Karpas-422 (cell line): ENCODE measurements at regions not wholly inside any gene's neighbourhood (a gene's known extent, or its start where the extent isn't known, plus 50 kb on each side); places are given as distances from the start of the nearest gene placed in this dataset.
"Not testable (repeated sequence)": the region's sequence is repeated elsewhere in the genome, so short reads cannot be mapped to it uniquely, and the experiment has no call there.

Experiments
- DNase-seq: peaks from one replicate; pipeline ENCODE4 v3.0.0-alpha.2; 2015
- H2AFZ ChIP-seq: fragments of 200-600 bp; sonication (generic); 2 replicates; pipeline ENCODE4 v1.6.1; 2014; ENCODE audit warnings: antibody characterized with exemption, low read length, mixed read lengths
- H3K27ac ChIP-seq: fragments of 200-600 bp; sonication (generic); 2 replicates; pipeline ENCODE4 v1.5.1; 2014; ENCODE audit warnings: mild to moderate bottlenecking, low read length, moderate library complexity
- H3K27me3 ChIP-seq: fragments of 200-600 bp; sonication (generic); 2 replicates; pipeline ENCODE4 v1.6.1; 2014; ENCODE audit warnings: low read length, mixed read lengths
- H3K36me3 ChIP-seq: fragments of 200-600 bp; sonication (generic); 2 replicates; pipeline ENCODE4 v1.6.1; 2014; ENCODE audit warnings: low read length, mixed read lengths; ENCODE audit not compliant: insufficient read depth
- H3K4me1 ChIP-seq: fragments of 200-600 bp; sonication (generic); 2 replicates; pipeline ENCODE4 v1.6.1; 2014; ENCODE audit warnings: mild to moderate bottlenecking, low read length, mixed read lengths
- H3K4me2 ChIP-seq: fragments of 200-600 bp; sonication (generic); 2 replicates; pipeline ENCODE4 v1.6.1; 2014; ENCODE audit warnings: low read length, low read depth, mild to moderate bottlenecking; ENCODE audit not compliant: poor library complexity, severe bottlenecking
- H3K4me3 ChIP-seq: fragments of 200-600 bp; sonication (generic); 2 replicates; pipeline ENCODE4 v1.5.1; 2014; ENCODE audit warnings: mild to moderate bottlenecking, antibody characterized with exemption, low read length, mixed read lengths
- H3K79me2 ChIP-seq: fragments of 200-600 bp; sonication (generic); 2 replicates; pipeline ENCODE4 v1.6.1; 2014; ENCODE audit warnings: mild to moderate bottlenecking, low read length, mixed read lengths
- H3K9ac ChIP-seq: fragments of 200-600 bp; sonication (generic); 2 replicates; pipeline ENCODE4 v1.6.0; 2014; ENCODE audit warnings: low read length
- H3K9me2 ChIP-seq: fragments of 200-600 bp; sonication (generic), shearing (Covaris generic); replicated peaks from 2 replicates; pipeline ENCODE4 v1.6.0; 2014; ENCODE audit warnings: mild to moderate bottlenecking, low read length, moderate library complexity; ENCODE audit not compliant: insufficient read depth
- H3K9me3 ChIP-seq: fragments of 300-700, 200-600 bp; sonication (generic); 2 replicates; pipeline ENCODE4 v1.6.1; 2014; ENCODE audit warnings: low read length, mixed read lengths
- H4K20me1 ChIP-seq: fragments of 200-600 bp; sonication (generic); 2 replicates; pipeline ENCODE4 v1.6.1; 2014; ENCODE audit warnings: mild to moderate bottlenecking, antibody characterized with exemption, low read length, low read depth; ENCODE audit not compliant: insufficient read depth

- Histone ChIP-seq H3K27me3 (no peaks in the 10 kb centered on the region), H3K4me2 (no peak overlapping the region), H3K36me3 (no peaks in the 10 kb centered on the region), H3K4me1 (peaks cover 28% of the 10 kb centered on the region), H4K20me1 (no peaks in the 10 kb centered on the region), H3K9me3 (no peaks in the 10 kb centered on the region), H3K4me3 (no peak overlapping the region), H3K27ac (no peak overlapping the region), H2AFZ (0 out of 2 replicates have a peak overlapping the region, but pooled peaks have one; percentile 26), H3K9ac (no peak overlapping the region), H3K9me2 (no peaks in the 10 kb centered on the region), H3K79me2 (no peaks in the 10 kb centered on the region)
- no peak for DNase-seq
Measured at GRCh38 chr10:2908851-2909630, 158.3 kb upstream of the PFKP start.

- no peaks in the 10 kb centered on the region for H3K79me2 ChIP-seq
- no peak overlapping the region for H3K9ac ChIP-seq
- peaks cover 22% of the 10 kb centered on the region for H3K4me1 ChIP-seq
- H3K36me3 ChIP-seq, result no peaks in the 10 kb centered on the region
- H3K9me3 ChIP-seq, result no peaks in the 10 kb centered on the region
- H3K27ac ChIP-seq, result no peak overlapping the region
- no peaks in the 10 kb centered on the region for H3K27me3 ChIP-seq
- H3K9me2 ChIP-seq, result no peaks in the 10 kb centered on the region
- H4K20me1 ChIP-seq, result no peaks in the 10 kb centered on the region
- no peak for DNase-seq
- H3K4me3 ChIP-seq, result no peak overlapping the region
- H3K4me2 ChIP-seq, result no peak overlapping the region
- H2AFZ ChIP-seq, result no peak overlapping the region
Measured at GRCh38 chr10:2906974-2907373, 160.4 kb upstream of the PFKP start.

DNA sequence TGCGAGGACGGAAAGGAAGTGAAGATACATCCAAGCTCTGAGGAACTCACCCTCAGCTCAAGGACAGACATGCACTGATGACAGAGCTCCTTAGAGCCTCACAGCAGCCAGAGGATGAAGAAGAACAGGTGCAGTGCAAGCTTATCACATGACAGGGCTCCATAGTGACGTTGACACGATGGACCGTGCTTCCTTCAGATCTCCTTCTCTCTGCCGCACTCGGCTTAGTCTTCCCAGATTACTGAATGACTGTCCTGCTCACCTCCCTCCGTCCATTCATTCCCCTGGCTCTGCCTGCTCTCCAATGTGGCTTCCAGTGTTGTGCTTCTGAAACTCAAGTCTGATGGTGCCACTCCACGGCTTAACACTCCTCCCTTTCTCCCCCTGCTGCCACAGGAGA lies 161.5 kb upstream of the PFKP start:
- Histone ChIP-seq H2AFZ (no peak overlapping the region), H3K27me3 (no peaks in the 10 kb centered on the region), H3K9me3 (no peaks in the 10 kb centered on the region), H3K79me2 (no peaks in the 10 kb centered on the region), H4K20me1 (no peaks in the 10 kb centered on the region), H3K4me1 (peaks cover 11% of the 10 kb centered on the region), H3K4me2 (no peak overlapping the region), H3K9me2 (no peaks in the 10 kb centered on the region), H3K27ac (no peak overlapping the region), H3K4me3 (no peak overlapping the region), H3K36me3 (no peaks in the 10 kb centered on the region), H3K9ac (no peak overlapping the region)
- no peak for DNase-seq

GRCh38 chr10:2900530-2900929 lies 166.8 kb upstream of the PFKP start:
- peaks cover 15% of the 10 kb centered on the region for H3K4me1 ChIP-seq
- no peaks in the 10 kb centered on the region for H3K9me3 ChIP-seq
- no peak overlapping the region for H3K4me2 ChIP-seq
- H3K27me3 ChIP-seq, result no peaks in the 10 kb centered on the region
- H3K27ac ChIP-seq, result no peak overlapping the region
- H3K79me2 ChIP-seq, result no peaks in the 10 kb centered on the region
- H2AFZ ChIP-seq, result no peak overlapping the region
- no peaks in the 10 kb centered on the region for H3K9me2 ChIP-seq
- H3K36me3 ChIP-seq, result no peaks in the 10 kb centered on the region
- no peak for DNase-seq
- H3K9ac ChIP-seq, result no peak overlapping the region
- no peaks in the 10 kb centered on the region for H4K20me1 ChIP-seq
- H3K4me3 ChIP-seq, result no peak overlapping the region

DNA sequence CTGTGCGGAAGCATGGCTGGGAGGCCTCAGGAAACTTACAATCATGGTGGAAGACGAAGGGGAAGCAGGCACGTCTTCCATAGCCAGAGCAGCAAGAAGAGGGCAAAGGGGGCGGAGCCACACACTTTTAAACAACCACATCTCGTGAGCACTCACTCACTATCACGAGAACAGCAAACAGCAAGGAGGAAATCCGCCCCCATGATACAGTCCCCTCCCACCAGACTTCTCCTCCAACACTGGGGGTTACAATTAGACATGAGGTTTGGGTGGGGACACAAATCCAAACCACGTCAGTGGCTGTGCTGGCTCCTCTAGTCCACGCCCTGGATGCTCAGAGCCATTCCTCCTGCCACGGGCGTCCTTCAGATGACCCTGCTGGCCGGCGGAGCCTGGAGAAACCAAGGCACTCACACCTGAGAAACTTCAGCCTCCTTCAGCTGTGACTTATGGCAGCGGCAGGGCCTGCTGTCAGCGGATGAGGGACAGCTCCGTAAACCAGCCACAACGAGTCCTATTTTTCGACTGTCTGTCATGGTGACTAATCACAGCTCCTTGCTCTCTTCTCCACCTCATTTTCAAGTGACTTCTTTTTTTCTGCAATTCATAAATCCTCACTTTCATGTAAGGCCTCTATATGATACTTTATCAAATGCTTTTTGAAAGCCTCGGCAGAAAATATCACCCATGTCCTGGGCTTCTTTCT lies 167.9 kb upstream of the PFKP start:
- 0 out of 2 replicates have a peak overlapping the region, but pooled peaks have one; percentile 7 for H3K9ac ChIP-seq
- H3K4me3 ChIP-seq, result peak overlapping the region; percentile 17; the same call in 1 of the 2 replicates
- peaks cover 15% of the 10 kb centered on the region for H3K4me1 ChIP-seq
- no peaks in the 10 kb centered on the region for H3K36me3 ChIP-seq
- H3K9me2 ChIP-seq, result no peaks in the 10 kb centered on the region
- no peaks in the 10 kb centered on the region for H3K27me3 ChIP-seq
- peak overlapping the region; percentile 18; the same call in 1 of the 2 replicates for H2AFZ ChIP-seq
- no peaks in the 10 kb centered on the region for H4K20me1 ChIP-seq
- H3K79me2 ChIP-seq, result no peaks in the 10 kb centered on the region
- no peak overlapping the region for H3K27ac ChIP-seq
- H3K4me2 ChIP-seq, result no peak overlapping the region
- no peaks in the 10 kb centered on the region for H3K9me3 ChIP-seq
- DNase-seq, result no peak

- H2AFZ ChIP-seq, result peak overlapping the region; percentile 68; the same call in 1 of the 2 replicates
- H3K9ac ChIP-seq, result 0 out of 2 replicates have a peak overlapping the region, but pooled peaks have one; percentile 7
- no peaks in the 10 kb centered on the region for H3K79me2 ChIP-seq
- H3K4me3 ChIP-seq, result peak overlapping the region; percentile 17; the same call in 1 of the 2 replicates
- no peaks in the 10 kb centered on the region for H3K9me2 ChIP-seq
- peaks cover 15% of the 10 kb centered on the region for H3K4me1 ChIP-seq
- no peaks in the 10 kb centered on the region for H4K20me1 ChIP-seq
- no peak for DNase-seq
- no peaks in the 10 kb centered on the region for H3K36me3 ChIP-seq
- H3K9me3 ChIP-seq, result no peaks in the 10 kb centered on the region
- no peak overlapping the region for H3K4me2 ChIP-seq
- no peaks in the 10 kb centered on the region for H3K27me3 ChIP-seq
- H3K27ac ChIP-seq, result no peak overlapping the region
Measured at GRCh38 chr10:2898509-2898860, 168.9 kb upstream of the PFKP start.

- Histone ChIP-seq H3K9me3 (no peaks in the 10 kb centered on the region), H3K79me2 (no peaks in the 10 kb centered on the region), H3K9me2 (no peaks in the 10 kb centered on the region), H3K27me3 (no peaks in the 10 kb centered on the region), H3K4me3 (no peak overlapping the region), H2AFZ (peak overlapping the region; percentile 68; the same call in 1 of the 2 replicates), H3K36me3 (no peaks in the 10 kb centered on the region), H3K4me1 (peaks cover 15% of the 10 kb centered on the region), H3K27ac (no peak overlapping the region), H4K20me1 (no peaks in the 10 kb centered on the region), H3K4me2 (no peak overlapping the region), H3K9ac (no peak overlapping the region)
- no peak for DNase-seq
Measured at GRCh38 chr10:2897619-2898508, 169.5 kb upstream of the PFKP start.

GRCh38 chr10:2896334-2896733 lies 171.0 kb upstream of the PFKP start:
- H3K27me3 ChIP-seq, H3K4me3 ChIP-seq, H3K27ac ChIP-seq, H3K36me3 ChIP-seq, DNase-seq, H3K9me3 ChIP-seq, H3K9ac ChIP-seq, H3K9me2 ChIP-seq, H3K4me2 ChIP-seq, H2AFZ ChIP-seq, H3K79me2 ChIP-seq, H4K20me1 ChIP-seq: not testable (repeated sequence)
- peaks cover 22% of the 10 kb centered on the region for H3K4me1 ChIP-seq
